ENCODE measurements at regions not wholly inside any gene's neighbourhood (a gene's known extent, or its start where the extent isn't known, plus 50 kb on each side); places are given as distances from the start of the nearest gene placed in this dataset.

- no peak for DNase-seq (ENCODE audit: low spot score)
Observed at GRCh38 chr2:34098256-34098655, 499.2 kb upstream of the FAM98A start.

- DNase-seq (ENCODE audit: low spot score) = peak; percentile 36
Observed at GRCh38 chr2:34096562-34097171, 497.6 kb upstream of the FAM98A start.

GRCh38 chr2:34093790-34094189, 494.7 kb upstream of the FAM98A start:
- no peak for DNase-seq (ENCODE audit: low spot score)

GRCh38 chr2:34070196-34070595, 471.1 kb upstream of the FAM98A start:
- DNase-seq (ENCODE audit: low spot score) = no peak

DNA sequence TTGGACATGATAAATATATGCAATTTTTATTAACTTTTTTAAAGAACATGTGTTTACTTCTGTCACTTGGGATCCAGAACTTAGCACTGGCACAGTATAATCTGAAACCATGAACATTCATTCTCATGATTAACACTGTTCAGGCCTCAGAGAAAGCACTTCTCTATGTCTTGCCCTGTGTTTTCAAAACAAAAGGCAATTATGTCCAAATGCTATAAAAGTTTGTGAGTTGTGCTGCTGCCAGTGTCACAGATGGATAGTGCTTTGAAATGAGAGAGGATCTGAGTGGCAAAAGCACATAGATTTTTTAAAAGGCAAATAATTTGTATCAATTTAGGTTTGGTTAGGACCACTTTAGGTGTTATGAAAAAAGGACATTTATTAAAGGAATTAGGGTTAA, 470.5 kb upstream of the FAM98A start:
- DNase-seq (ENCODE audit: low spot score) = no peak

DNA sequence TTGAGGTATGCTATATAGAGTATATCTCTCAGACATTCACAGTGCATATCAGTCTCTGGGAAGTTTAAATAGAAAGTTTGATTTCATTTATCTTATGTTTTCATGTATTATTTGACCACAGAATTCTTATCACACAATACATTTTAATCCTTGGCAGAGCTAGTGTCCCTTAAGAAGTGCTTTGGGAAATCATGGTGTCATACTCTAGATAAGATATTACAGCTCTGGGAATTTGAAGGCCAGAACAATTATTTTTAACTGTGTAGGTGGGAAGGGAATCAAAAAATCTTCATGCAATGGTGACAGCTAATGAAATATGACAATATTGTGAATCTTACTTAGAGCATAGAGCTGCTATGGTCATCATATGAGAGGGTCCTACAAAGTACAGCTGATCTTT, 451.3 kb upstream of the FAM98A start:
- DNase-seq (ENCODE audit: low spot score) = no peak

GRCh38 chr2:34045101-34045655, 446.1 kb upstream of the FAM98A start:
- DNase-seq (ENCODE audit: low spot score) = no peak

DNA sequence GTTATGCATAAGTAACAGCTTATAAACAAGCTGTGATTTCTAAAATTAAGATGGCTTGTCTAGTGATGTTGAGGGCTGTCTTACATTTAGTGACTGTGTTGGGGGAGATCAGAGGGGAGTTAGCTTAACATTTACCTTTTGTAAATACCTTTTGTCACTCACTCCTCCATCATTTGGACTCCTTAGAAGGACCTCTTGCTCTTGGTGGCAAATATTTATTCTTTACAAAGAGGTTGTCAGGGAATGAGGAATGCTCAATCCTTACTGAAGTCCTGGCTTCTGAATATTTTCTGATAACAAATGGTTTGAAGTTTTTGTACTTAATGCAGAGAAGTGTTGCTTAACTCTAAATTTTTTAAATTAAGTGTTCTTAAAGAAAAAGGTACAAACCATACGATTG, 438.8 kb upstream of the FAM98A start:
- DNase-seq (ENCODE audit: low spot score) = no peak

DNA sequence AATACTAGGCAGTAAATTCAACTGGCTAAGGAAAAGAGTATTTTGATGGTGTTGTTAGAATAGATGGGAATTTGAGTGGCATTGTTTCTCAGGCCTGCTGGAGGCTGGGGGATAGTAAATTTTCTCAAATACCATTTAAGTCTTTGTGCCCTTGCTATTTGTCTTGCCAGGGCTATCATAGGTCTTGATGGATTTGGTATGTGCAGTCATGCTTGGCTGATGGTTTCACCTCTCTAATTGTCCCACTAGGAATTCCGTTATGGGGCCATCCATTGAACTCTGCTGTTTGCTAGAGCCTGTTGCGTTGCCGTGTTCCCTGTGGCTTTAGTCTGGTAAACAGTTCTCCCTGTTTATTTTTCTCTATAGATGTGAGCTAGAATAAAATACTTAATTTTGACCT, 438.1 kb upstream of the FAM98A start:
- DNase-seq (ENCODE audit: low spot score) = no peak

DNA sequence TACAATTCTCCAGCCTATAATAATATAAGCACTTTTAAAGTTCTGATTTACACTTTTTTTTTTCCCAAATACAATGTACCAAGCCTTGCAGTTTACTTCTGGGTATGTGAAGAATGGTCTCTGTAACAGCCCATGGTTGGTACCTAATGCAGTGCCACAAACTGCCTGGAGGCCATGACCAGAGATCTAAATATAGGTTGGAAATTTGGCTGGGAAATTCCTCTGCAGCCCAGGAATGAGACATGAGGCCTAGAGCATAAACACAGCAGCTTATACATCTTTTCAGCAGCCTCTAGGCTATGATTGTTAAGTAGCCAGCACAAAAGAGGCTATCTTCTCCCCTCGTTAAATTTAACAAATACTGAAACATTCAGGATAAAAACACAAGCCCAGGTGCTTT, 432.0 kb upstream of the FAM98A start:
- no peak for DNase-seq (ENCODE audit: low spot score)

DNA sequence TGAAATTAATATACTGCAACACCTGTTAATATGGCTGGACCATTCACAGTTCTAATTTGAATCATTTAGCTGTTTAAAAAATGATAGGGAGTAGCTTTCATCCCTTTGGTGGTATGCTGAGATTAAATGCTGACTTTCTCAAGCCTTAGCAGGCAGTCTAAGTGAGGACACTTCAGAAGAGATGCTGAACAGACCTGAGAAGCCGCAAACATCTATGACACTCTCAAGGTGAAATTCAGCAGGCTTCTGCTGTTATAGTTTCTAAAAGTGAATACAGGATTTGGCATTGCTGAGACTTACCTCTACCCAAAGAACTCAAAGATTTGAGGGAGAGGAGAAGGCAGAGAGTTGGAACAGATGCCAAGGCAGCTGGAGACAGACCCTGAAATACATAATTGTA, 431.2 kb upstream of the FAM98A start:
- no peak for DNase-seq (ENCODE audit: low spot score)

DNA sequence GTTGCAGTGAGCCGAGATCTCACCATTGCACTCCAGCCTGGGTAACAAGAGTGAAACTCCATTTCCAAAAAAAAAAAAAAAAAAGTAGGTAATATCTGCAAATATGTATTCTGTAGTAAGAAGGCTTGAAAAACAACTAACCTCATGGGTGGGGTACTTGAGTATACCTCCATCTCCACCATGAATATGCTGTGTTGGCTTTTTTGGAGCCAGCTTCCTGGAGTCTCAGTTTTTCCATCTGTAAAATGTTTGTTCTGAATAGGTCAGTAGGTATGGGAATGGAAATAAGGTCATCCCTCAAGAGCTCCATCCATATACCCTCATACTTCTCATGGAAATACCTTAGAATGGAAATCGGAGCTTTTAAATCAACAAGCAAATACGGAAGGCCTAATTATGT, 430.0 kb upstream of the FAM98A start:
- no peak for DNase-seq (ENCODE audit: low spot score)

DNA sequence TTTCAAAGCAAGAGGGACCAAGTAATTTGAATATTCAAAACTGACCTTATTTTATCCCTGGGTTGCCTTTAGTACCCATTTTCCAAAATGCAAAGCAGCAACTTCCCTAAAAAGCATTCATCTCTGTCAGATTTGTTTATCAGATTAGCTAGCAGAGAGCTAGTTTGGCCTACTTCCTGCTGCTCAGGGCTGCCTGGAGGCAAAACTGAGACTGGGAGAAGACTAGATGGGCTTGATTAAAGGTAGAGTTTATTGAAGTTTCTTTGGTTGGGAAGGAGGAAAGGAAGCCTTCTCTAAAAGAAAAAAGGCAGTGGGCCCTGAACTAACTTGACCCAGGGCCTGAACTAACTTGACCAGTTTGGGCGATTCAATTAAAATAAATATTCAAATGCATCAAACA, 426.1 kb upstream of the FAM98A start:
- no peak for DNase-seq (ENCODE audit: low spot score)

- no peak for DNase-seq (ENCODE audit: low spot score)
Observed at GRCh38 chr2:34012715-34013302, 413.7 kb upstream of the FAM98A start.

GRCh38 chr2:34011684-34012083, 412.6 kb upstream of the FAM98A start:
- DNase-seq (ENCODE audit: low spot score) = no peak

DNA sequence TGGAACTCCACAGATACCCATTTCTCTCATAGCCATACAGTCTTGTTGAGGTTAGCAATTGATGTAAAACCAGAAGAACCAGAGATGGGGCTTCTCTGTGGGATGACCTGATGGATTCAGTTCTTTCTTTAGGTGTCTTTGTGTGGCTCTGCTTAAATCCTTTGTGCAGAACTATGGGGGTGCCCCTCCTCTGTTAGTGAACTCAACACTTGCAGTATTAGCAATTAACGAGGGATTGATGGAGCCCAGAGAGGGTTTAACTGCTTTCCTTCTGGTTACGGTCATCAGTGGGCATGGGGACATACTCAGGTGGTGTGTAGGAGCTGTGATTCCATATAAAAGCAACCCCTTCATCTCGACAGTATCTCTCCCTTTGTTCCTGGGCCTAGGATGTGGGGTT, 406.8 kb upstream of the FAM98A start:
- DNase-seq (ENCODE audit: low spot score) = no peak

GRCh38 chr2:34004936-34005335, 405.8 kb upstream of the FAM98A start:
- no peak for DNase-seq (ENCODE audit: low spot score)

DNA sequence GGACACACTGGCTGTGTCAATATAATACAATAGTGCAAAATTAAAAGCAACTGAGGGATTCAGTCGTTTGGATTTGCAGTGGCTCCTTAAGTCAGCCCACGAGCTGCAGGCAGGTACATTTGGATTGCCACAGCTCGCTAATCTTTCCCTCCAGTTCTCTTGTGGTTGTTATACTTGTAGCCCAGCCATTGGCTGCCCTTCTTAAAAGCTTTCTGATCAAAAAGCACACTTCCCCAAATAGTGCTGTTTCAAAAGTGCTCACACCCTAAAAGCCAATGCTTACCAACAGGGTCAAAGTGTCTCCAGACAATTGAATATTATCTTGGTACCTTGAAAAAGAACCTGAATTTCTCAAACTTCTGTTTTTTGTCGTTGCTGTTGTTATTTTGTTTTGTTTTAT, 404.7 kb upstream of the FAM98A start:
- DNase-seq (ENCODE audit: low spot score) = no peak

DNA sequence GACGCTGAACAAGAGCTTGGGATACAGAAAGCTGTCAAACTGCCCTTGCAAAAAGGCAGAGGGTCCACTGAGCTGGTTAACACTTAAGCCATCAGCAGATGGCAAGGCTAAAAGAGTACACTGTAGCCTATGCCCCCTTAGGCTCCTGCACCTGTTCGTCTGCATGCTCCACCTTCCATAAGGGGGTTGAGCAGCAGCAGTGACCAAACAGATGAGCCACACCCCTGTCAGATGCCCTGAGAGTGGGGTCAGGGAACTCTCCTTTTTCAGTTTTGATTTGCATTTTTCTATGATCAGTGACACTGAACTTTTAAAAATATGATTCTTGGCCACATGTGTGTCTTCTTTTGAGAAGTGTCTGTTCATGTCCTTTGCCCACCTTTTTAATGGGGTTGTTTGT, 402.5 kb upstream of the FAM98A start:
- DNase-seq (ENCODE audit: low spot score) = no peak

GRCh38 chr2:33984131-33984530, 385.0 kb upstream of the FAM98A start:
- DNase-seq (ENCODE audit: low spot score) = no peak

GRCh38 chr2:33978471-33978870, 379.4 kb upstream of the FAM98A start:
- no peak for DNase-seq (ENCODE audit: low spot score)

GRCh38 chr2:33975498-33975897, 376.4 kb upstream of the FAM98A start:
- no peak for DNase-seq (ENCODE audit: low spot score)

DNA sequence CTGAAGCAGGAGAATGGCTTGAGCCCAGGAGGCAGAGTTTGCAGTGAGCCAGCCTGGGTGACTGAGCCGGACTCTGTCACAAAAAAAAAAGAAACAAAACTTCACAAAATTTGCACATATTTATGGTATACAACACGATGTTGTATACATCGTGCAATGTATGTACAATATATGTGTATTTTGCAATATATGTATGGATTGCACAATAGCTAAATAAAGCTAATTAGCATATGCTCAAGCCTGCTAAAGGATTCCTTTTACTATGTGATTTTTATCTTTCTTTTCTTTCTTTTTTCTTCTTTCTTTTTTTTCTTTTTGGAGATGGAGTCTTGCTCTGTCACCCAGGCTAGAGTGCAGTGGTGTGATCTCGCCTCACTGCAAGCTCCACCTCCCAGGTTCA, 368.0 kb upstream of the FAM98A start:
- DNase-seq (ENCODE audit: low spot score) = no peak

- no peak for DNase-seq (ENCODE audit: low spot score)
Observed at GRCh38 chr2:33958591-33958990, 359.5 kb upstream of the FAM98A start.
